Osteocyte (in vitro differentiated cells): ENCODE measurements at regions not wholly inside any gene's neighbourhood (a gene's known extent, or its start where the extent isn't known, plus 50 kb on each side); places are given as distances from the start of the nearest gene placed in this dataset.

Experiments used
- DNase-seq: peaks from one replicate; pipeline ENCODE4 v3.0.0; 2021; ENCODE audit warnings: mixed read lengths; ENCODE audit not compliant: unreplicated experiment; ENCODE audit errors: extremely low spot score
- H3K27ac Mint-ChIP-seq: one replicate; pipeline ENCODE4 v1.8.0; 2021; ENCODE audit warnings: mild to moderate bottlenecking, mixed read lengths; ENCODE audit not compliant: unreplicated experiment
- H3K27me3 Mint-ChIP-seq: one replicate; pipeline ENCODE4 v1.8.0; 2021; ENCODE audit warnings: mixed read lengths; ENCODE audit not compliant: unreplicated experiment
- H3K36me3 Mint-ChIP-seq: one replicate; pipeline ENCODE4 v1.8.0; 2021; ENCODE audit warnings: mixed read lengths; ENCODE audit not compliant: unreplicated experiment
- H3K4me1 Mint-ChIP-seq: one replicate; pipeline ENCODE4 v1.8.0; 2021; ENCODE audit warnings: mixed read lengths; ENCODE audit not compliant: unreplicated experiment
- H3K4me3 Mint-ChIP-seq: one replicate; pipeline ENCODE4 v1.8.0; 2021; ENCODE audit warnings: mild to moderate bottlenecking, moderate library complexity, mixed read lengths; ENCODE audit not compliant: unreplicated experiment
- H3K9me3 Mint-ChIP-seq: one replicate; pipeline ENCODE4 v1.8.0; 2021; ENCODE audit warnings: mixed read lengths; ENCODE audit not compliant: unreplicated experiment
- TF ChIP-seq, protein P1 (sequence below): fragments of 200-600 bp; sonication (generic); IDR thresholded peaks from 2 replicates; pipeline ENCODE4 v1.5.0; 2021; ENCODE audit warnings: antibody characterized with exemption, mild to moderate bottlenecking, moderate library complexity

DNA sequence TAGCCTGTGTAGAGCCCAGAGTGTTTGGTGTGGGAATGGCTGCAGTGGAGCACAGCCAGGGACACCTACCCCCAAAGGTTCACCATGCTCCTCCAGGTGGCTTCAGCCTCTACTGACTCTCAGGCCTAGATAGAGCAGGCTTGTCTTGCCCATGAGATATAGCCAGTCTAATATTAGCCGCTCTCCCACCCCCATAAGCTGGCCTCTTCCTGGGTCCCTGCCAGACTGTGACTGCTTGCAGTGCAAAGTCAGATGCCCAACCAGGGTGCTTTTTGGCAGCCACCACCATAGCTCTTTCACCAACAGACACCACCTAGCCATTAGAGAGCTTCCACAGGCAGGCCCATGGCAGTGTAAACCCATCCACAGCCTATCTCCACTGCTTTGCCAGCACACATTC, 405.3 kb downstream of the MBD2 start:
- Mint-ChIP-seq H3K27me3 (no peaks in the 10 kb centered on the region), H3K4me1 (no peaks in the 10 kb centered on the region)

GRCh38 chr18:53817976-53818950, 406.2 kb downstream of the MBD2 start:
- Mint-ChIP-seq H3K4me3 (no peak overlapping the region), H3K27ac (no peak overlapping the region)

More for the DNA sequence above, 405.3 kb downstream of the MBD2 start:
- TF ChIP-seq, protein P1, sequence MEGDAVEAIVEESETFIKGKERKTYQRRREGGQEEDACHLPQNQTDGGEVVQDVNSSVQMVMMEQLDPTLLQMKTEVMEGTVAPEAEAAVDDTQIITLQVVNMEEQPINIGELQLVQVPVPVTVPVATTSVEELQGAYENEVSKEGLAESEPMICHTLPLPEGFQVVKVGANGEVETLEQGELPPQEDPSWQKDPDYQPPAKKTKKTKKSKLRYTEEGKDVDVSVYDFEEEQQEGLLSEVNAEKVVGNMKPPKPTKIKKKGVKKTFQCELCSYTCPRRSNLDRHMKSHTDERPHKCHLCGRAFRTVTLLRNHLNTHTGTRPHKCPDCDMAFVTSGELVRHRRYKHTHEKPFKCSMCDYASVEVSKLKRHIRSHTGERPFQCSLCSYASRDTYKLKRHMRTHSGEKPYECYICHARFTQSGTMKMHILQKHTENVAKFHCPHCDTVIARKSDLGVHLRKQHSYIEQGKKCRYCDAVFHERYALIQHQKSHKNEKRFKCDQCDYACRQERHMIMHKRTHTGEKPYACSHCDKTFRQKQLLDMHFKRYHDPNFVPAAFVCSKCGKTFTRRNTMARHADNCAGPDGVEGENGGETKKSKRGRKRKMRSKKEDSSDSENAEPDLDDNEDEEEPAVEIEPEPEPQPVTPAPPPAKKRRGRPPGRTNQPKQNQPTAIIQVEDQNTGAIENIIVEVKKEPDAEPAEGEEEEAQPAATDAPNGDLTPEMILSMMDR: no peak
- DNase-seq: no peak
- peaks cover 12% of the 10 kb centered on the region for H3K9me3 Mint-ChIP-seq
- no peaks in the 10 kb centered on the region for H3K36me3 Mint-ChIP-seq
- no peak overlapping the region for H3K27ac Mint-ChIP-seq
- no peak overlapping the region for H3K4me3 Mint-ChIP-seq

DNA sequence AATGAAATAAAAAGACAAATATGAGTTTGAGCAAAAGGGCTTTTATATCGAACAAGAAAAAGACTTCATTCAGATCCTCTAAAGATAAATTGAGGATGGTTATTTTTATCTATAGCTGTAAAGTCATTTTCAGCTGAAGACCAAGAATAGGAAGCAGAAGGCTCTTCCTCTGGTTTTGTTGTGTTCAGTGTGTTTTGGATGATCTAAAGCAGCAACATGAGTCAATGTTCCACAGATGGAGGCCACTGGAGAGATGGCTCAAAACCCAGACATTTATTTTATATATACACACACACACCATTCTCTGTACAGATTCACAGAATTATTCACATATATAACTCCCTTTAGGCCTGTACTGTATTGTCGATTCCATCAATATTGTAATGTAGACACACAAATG, 424.3 kb downstream of the MBD2 start:
- no peak for DNase-seq
- Mint-ChIP-seq H3K36me3 (no peaks in the 10 kb centered on the region), H3K27me3 (no peaks in the 10 kb centered on the region), H3K9me3 (peaks cover 20% of the 10 kb centered on the region), H3K27ac (no peak overlapping the region), H3K4me1 (no peaks in the 10 kb centered on the region), H3K4me3 (no peak overlapping the region)
- TF ChIP-seq, protein P1: no peak

More at GRCh38 chr18:53817976-53818950, 406.2 kb downstream of the MBD2 start:
- no peak for DNase-seq
- TF ChIP-seq, protein P1: no peak
- H3K4me1 Mint-ChIP-seq: no peaks in the 10 kb centered on the region
- H3K36me3 Mint-ChIP-seq: no peaks in the 10 kb centered on the region
- peaks cover 10% of the 10 kb centered on the region for H3K9me3 Mint-ChIP-seq
- no peaks in the 10 kb centered on the region for H3K27me3 Mint-ChIP-seq

GRCh38 chr18:53799134-53799533, 425.3 kb downstream of the MBD2 start:
- Mint-ChIP-seq H3K4me1 (no peaks in the 10 kb centered on the region), H3K36me3 (no peaks in the 10 kb centered on the region), H3K4me3 (no peak overlapping the region), H3K9me3 (peaks cover 16% of the 10 kb centered on the region), H3K27ac (no peak overlapping the region), H3K27me3 (no peaks in the 10 kb centered on the region)
- TF ChIP-seq, protein P1: no peak
- no peak for DNase-seq

DNA sequence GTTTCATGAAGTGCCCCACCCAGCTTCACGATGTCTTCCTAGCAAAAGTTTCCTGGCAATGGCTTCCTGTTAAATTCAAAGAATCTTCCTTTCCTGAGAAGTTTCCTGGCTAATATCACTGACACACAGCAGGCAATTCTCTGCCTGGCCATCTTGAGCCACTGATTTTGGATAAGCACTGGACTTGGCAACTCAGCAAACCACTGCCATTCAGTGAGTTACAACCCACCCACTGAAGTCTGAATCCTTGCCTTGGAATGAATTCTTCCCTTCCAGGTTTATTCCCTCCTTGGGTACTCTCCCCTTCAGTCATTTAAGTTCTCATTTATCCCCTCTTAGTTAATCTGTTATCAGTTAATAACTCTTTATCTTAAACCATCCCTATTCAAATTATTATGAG, 426.0 kb downstream of the MBD2 start:
- no peaks in the 10 kb centered on the region for H3K4me1 Mint-ChIP-seq

More for the DNA sequence above, 426.0 kb downstream of the MBD2 start:
- Mint-ChIP-seq H3K36me3 (no peaks in the 10 kb centered on the region), H3K27me3 (no peaks in the 10 kb centered on the region), H3K9me3 (peaks cover 15% of the 10 kb centered on the region), H3K27ac (no peak overlapping the region), H3K4me3 (no peak overlapping the region)
- no peak for DNase-seq
- TF ChIP-seq, protein P1: no peak
